Nephron (organoid): ENCODE measurements at regions not wholly inside any gene's neighbourhood (a gene's known extent, or its start where the extent isn't known, plus 50 kb on each side); places are given as distances from the start of the nearest gene placed in this dataset.

ENCODE experiments used
- H3K27ac Mint-ChIP-seq, 3 experiments: 2 replicates each; pipeline ENCODE4 v1.8.0; 2020; ENCODE audit warnings: mixed read lengths in 3 of 3, mild to moderate bottlenecking in 2 of 3, moderate library complexity in 1 of 3
- H3K27me3 Mint-ChIP-seq: 2 replicates; pipeline ENCODE4 v1.8.0; 2021; ENCODE audit warnings: low read depth, mild to moderate bottlenecking, moderate library complexity, mixed read lengths
- H3K36me3 Mint-ChIP-seq: 2 replicates; pipeline ENCODE4 v1.8.0; 2020; ENCODE audit warnings: low read depth, mixed read lengths
- H3K4me1 Mint-ChIP-seq: 2 replicates; pipeline ENCODE4 v1.8.0; 2020; ENCODE audit warnings: mixed read lengths
- H3K4me3 Mint-ChIP-seq, 3 experiments: 2 replicates each; pipeline ENCODE4 v1.8.0; 2020; ENCODE audit warnings: mild to moderate bottlenecking in 3 of 3, mixed read lengths in 3 of 3, moderate library complexity in 2 of 3
- H3K9me3 Mint-ChIP-seq: 2 replicates; pipeline ENCODE4 v1.8.0; 2020; ENCODE audit warnings: mixed read lengths
- TF ChIP-seq, protein P1 (sequence below), 3 experiments: fragments of 200-600 bp; sonication (generic); IDR thresholded peaks; one replicate each; pipeline ENCODE4 v1.5.0; 2021; ENCODE audit warnings: antibody characterized with exemption in 3 of 3; ENCODE audit not compliant: unreplicated experiment in 3 of 3

DNA sequence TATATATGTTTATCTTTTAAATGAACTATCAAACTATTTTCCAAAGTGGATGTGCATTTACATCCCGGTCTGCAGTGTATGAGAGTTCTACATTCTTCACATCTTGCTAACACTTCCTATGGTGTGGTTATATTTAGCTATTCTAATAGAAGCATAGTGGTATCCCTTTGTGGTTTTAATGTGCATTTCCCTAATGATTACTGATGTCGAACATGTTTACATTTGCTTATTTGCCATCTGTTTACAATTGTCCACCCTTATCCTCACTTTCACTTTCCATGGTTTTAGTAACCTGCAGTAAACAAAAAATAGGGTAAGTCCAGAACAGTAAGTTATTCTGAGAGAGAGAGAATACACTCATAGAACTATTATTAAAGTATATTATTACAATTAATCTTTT lies 360.5 kb upstream of the NAALADL2 start:
- no peaks in the 10 kb centered on the region for H3K36me3 Mint-ChIP-seq
- peaks cover 16% of the 10 kb centered on the region for H3K4me1 Mint-ChIP-seq
- H3K9me3 Mint-ChIP-seq, result no peaks in the 10 kb centered on the region
- H3K27me3 Mint-ChIP-seq, result no peaks in the 10 kb centered on the region
- no peak overlapping the region for H3K4me3 Mint-ChIP-seq
- H3K27ac Mint-ChIP-seq, result no peak overlapping the region
- TF ChIP-seq, protein P1, sequence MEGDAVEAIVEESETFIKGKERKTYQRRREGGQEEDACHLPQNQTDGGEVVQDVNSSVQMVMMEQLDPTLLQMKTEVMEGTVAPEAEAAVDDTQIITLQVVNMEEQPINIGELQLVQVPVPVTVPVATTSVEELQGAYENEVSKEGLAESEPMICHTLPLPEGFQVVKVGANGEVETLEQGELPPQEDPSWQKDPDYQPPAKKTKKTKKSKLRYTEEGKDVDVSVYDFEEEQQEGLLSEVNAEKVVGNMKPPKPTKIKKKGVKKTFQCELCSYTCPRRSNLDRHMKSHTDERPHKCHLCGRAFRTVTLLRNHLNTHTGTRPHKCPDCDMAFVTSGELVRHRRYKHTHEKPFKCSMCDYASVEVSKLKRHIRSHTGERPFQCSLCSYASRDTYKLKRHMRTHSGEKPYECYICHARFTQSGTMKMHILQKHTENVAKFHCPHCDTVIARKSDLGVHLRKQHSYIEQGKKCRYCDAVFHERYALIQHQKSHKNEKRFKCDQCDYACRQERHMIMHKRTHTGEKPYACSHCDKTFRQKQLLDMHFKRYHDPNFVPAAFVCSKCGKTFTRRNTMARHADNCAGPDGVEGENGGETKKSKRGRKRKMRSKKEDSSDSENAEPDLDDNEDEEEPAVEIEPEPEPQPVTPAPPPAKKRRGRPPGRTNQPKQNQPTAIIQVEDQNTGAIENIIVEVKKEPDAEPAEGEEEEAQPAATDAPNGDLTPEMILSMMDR (IDR thresholded peaks at IDR 0.05; ENCODE audit: unreplicated experiment in 3 of 3), result no peak

DNA sequence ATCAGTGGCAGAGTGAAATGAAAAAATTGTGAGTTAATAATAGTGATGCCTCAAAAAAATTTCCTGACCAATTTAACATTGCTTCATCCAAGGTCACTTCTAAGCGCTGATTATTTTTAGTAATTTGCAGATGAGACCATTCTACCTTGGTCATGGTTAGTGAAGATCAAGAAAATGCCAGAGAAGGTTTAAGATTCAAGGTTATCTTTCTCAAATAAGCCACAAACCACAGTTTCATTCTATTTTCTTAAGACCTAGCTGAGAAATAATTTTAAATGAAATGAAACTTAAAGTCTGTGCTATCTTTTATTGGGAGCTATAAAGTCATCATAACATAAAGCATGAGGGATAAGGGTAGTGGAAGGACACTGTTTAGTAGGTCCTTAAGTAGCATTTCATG lies 353.9 kb upstream of the NAALADL2 start:
- no peak overlapping the region for H3K27ac Mint-ChIP-seq
- H3K36me3 Mint-ChIP-seq, result no peaks in the 10 kb centered on the region
- no peaks in the 10 kb centered on the region for H3K27me3 Mint-ChIP-seq
- TF ChIP-seq, protein P1 (IDR thresholded peaks at IDR 0.05; ENCODE audit: unreplicated experiment in 3 of 3), result no peak
- no peak overlapping the region for H3K4me3 Mint-ChIP-seq
- H3K9me3 Mint-ChIP-seq, result no peaks in the 10 kb centered on the region
- no peaks in the 10 kb centered on the region for H3K4me1 Mint-ChIP-seq

DNA sequence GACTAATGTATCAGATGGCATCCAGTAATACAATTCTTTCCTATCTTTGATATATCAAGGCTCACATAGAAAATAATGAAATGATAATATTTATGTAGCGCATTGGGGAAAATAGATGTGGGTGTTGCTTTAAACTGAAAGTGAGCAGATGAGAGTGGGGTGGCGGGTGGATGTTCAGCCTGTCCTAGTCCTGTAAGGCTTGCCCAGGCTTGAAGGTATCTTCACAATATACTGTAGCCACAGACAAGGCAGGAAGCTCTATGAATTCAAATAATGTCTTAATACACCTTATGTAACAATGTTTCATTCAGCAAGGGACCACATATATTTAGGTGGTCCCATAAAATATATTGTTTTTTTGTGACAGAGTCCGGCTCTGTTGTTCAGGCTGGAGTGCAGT lies 334.9 kb upstream of the NAALADL2 start:
- Mint-ChIP-seq H3K27ac (no peak overlapping the region), H3K27me3 (peaks cover 2% of the 10 kb centered on the region), H3K4me3 (no peak overlapping the region), H3K4me1 (no peaks in the 10 kb centered on the region), H3K9me3 (peaks cover 2% of the 10 kb centered on the region), H3K36me3 (no peaks in the 10 kb centered on the region)
- TF ChIP-seq, protein P1 (IDR thresholded peaks at IDR 0.05; ENCODE audit: unreplicated experiment in 3 of 3), result no peak

DNA sequence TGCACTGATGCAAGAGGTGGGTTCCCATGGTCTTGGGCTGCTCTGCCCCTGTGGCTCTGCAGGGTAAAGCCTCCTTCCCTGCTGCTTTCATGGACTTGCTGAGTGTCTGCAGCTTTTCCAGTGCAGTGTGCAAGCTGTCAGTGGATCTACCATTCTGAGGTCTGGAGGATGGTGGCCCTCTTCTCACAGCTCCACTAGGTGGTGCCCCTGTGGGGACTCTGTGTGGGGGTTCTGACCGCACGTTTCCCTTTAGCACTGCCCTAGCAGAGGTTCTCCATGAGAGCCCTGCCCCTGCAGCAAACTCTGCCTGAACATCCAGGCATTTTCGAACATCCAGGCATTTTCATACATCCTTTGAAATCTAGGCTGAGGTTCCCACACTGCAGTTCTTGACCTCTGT lies 329.8 kb upstream of the NAALADL2 start:
- Mint-ChIP-seq H3K4me1 (no peaks in the 10 kb centered on the region), H3K4me3 (no peak overlapping the region), H3K27ac (no peak overlapping the region), H3K9me3 (no peaks in the 10 kb centered on the region), H3K36me3 (no peaks in the 10 kb centered on the region), H3K27me3 (peaks cover 5% of the 10 kb centered on the region)
- TF ChIP-seq, protein P1 (IDR thresholded peaks at IDR 0.05; ENCODE audit: unreplicated experiment in 3 of 3), result no peak

DNA sequence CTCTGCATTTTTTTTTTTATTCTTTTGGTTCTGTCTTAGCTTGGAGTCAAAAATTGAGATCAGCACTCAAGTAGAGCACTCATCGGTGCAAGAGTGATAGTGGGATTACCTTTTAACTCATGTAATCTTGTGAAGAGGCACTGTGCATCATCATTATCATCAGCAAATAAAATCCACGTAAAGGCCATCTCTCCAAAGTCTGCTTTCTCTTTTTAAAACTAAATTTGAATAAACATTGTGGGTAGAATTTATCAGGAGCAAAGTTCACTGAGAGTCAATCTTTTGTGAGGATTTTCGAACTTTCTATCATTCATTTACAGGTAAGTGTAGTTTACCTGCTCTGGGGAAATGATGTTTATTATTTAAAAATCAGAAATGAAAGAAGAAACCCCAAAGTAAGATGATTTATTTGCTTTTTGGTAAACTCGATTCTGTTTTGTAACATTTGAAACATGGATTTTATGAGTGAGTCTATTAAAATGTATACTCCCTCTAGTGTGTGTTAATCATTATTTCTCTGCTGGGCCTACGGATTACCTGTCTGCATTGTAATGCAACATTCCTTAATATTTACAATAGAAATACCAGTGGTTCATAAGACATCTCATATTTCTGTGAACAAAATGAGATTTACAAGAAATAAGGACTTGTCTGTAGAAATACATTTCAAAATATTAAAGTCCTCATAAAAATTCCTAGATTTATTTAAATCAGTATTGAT lies 327.7 kb upstream of the NAALADL2 start:
- no peaks in the 10 kb centered on the region for H3K9me3 Mint-ChIP-seq
- no peaks in the 10 kb centered on the region for H3K36me3 Mint-ChIP-seq
- no peaks in the 10 kb centered on the region for H3K4me1 Mint-ChIP-seq
- TF ChIP-seq, protein P1 (IDR thresholded peaks at IDR 0.05; ENCODE audit: unreplicated experiment in 3 of 3), result no peak
- H3K4me3 Mint-ChIP-seq, result no peak overlapping the region
- peaks cover 5% of the 10 kb centered on the region for H3K27me3 Mint-ChIP-seq
- peak overlapping the region in 2 of 3 experiments; percentile 39 to 50 for H3K27ac Mint-ChIP-seq

DNA sequence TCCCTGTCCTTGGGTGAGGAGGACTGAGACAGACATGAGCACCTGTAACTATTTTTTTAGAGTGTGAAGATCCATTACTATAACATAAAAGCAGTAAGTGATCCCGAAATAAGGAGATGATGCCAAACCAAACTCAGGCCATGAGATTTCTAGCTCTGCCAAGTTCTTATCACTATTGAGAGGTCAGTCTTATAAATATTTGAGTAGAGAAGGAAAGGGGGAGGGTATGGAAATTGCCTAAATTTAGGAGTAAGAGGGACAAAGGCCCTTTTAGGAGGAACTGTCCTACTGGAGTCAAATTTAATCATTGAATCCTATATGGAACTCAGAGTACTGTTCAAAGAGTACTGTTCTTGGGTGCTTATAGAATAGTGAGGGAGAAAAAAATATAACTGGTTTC lies 326.9 kb upstream of the NAALADL2 start:
- Mint-ChIP-seq H3K4me1 (peaks cover under 1% of the 10 kb centered on the region), H3K27ac (no peak overlapping the region), H3K27me3 (peaks cover 5% of the 10 kb centered on the region), H3K9me3 (no peaks in the 10 kb centered on the region), H3K4me3 (no peak overlapping the region), H3K36me3 (no peaks in the 10 kb centered on the region)
- TF ChIP-seq, protein P1 (IDR thresholded peaks at IDR 0.05; ENCODE audit: unreplicated experiment in 3 of 3), result no peak
